HG03565 (cell line): ENCODE measurements at regions not wholly inside any gene's neighbourhood (a gene's known extent, or its start where the extent isn't known, plus 50 kb on each side); places are given as distances from the start of the nearest gene placed in this dataset.
"Not testable (repeated sequence)": the region's sequence is repeated elsewhere in the genome, so short reads cannot be mapped to it uniquely, and the experiment has no call there.

ENCODE experiments used
- ATAC-seq: cut with Tn5 transposase; IDR thresholded peaks from one replicate; pipeline ENCODE4 v1.9.1; 2021; ENCODE audit warnings: mild to moderate bottlenecking, moderate library complexity; ENCODE audit not compliant: unreplicated experiment

- no peak for ATAC-seq
Observed at GRCh38 chr20:40101560-40101959, 587.5 kb downstream of the MAFB start.

GRCh38 chr20:40100261-40100660 is 588.8 kb downstream of the MAFB start:
- ATAC-seq: no peak

DNA sequence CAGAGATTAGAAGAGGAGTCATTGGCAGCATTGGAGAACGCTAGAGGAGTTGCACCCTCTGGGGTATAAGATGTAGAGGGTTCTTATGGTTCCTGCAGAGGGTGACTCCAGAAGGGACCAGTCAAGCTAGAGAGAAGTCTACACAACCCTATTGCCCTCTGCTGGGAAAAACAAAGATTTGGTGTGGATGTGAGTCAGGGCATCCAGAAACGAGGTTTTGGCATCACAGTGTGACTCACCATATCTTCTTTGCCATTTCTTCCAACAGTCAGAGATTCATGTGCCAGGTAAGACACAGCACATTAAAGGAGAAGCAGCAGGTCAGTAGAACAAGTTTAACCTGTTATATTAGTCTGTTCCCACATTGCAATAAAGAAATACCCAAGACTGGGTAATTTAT is 598.8 kb downstream of the MAFB start:
- ATAC-seq: no peak

DNA sequence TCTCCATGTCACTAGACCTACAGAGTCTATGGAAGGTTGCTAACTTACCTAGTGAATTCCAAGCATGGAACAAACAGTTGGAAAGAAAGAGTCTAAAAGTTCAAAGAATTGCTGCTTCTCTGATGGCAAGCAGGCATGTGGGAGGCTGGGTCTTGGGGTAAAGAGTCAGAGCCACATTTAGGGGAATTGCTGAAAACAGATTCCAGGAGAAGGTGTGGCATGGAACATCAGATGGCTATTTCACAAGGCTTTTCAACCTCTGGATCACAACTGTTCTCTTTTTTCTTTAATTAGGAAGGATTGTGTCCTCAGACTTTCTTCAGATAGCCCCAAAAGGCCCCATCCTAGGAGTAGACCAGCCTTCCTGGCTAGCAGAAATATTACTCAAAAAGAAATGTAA is 601.5 kb downstream of the MAFB start:
- no peak for ATAC-seq

DNA sequence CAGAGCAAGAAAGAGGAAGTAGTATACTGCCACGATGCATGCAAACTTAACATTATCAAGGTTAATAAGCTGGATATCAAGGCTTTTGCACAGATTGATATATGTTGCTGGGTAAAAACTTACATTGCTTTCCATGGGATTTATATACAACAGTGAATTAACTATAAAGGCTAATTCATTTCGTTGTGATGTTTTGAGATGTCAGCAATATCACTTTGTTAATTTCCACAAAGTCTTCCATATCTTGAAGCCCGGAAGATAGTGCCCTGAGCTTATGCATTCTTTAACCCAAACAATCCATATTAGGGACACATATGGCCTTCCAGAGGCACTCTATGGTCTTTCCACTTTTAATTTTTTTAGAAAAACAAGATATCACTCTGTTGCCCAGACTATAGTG is 603.5 kb downstream of the MAFB start:
- ATAC-seq: no peak

- ATAC-seq: no peak
Observed at GRCh38 chr20:40082436-40082835, 606.6 kb downstream of the MAFB start.

DNA sequence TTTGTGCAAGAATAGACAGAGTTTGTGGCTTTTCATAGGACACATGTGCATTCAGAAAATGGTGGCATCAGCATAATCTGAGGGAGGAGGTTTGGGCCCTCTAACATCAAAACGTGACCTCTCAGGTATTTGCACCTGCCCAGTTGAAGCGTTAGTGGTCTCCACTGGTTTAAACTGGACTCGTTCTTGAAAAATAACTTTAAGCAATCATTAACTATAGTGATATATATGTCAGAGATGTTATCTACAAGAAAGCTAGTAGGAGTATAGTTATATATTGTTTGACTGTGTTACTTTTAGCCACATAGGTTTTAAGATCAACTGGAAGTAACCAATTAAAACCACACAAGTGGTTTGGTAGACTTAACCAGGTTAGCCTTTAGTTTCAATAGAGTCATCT is 607.4 kb downstream of the MAFB start:
- no peak for ATAC-seq

- no peak for ATAC-seq
Observed at GRCh38 chr20:40080041-40080652, 608.9 kb downstream of the MAFB start.

GRCh38 chr20:40073535-40074111 is 615.4 kb downstream of the MAFB start:
- no peak for ATAC-seq

- ATAC-seq: no peak
Observed at GRCh38 chr20:40072907-40073306, 616.1 kb downstream of the MAFB start.

GRCh38 chr20:40056171-40056570 is 632.9 kb downstream of the MAFB start:
- ATAC-seq: no peak

GRCh38 chr20:40055711-40056110 is 633.3 kb downstream of the MAFB start:
- no peak for ATAC-seq

DNA sequence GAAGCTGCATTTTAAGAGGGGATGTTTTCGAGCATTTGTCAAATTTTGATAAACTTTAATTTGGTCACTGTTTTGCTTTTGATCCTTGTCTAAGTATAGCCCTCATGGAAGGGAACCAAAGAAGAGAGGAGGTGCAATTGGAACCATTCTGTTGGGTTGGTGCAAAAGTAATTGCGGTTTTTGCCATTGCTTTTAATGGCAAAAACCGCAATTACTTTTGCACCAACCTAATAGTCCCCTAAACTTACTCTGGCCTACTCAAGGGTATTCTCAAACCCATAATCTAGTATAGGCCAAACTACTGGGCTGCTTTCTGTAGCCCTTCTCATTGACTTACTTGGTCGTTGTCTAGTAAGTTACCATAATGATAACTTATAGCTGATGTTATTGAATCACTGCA is 634.7 kb downstream of the MAFB start:
- no peak for ATAC-seq

- no peak for ATAC-seq
Observed at GRCh38 chr20:40050596-40050995, 638.4 kb downstream of the MAFB start.

GRCh38 chr20:40049854-40050253 is 639.2 kb downstream of the MAFB start:
- ATAC-seq: no peak

DNA sequence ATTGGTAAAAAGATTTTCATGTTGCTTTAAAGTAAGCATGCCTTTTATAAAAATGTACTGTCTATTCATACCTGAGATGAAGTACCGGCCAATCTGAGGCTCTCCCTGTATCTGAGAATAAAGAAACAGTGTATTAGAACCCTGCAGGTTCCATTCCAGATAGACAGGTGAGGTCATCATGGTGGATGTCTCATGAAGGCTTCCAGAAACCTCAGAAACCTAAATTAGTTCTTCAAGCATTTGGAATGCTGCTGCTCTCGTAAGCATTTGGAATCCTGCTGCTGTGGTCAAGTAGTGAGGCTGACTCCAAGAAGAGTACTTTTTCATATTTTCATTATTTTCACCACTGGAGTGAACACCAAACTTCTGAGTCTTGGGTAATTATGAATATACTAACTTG is 642.3 kb downstream of the MAFB start:
- no peak for ATAC-seq

GRCh38 chr20:40037511-40037910 is 651.5 kb downstream of the MAFB start:
- no peak for ATAC-seq

GRCh38 chr20:40029589-40029988 is 659.4 kb downstream of the MAFB start:
- ATAC-seq: no peak

- no peak for ATAC-seq
Observed at GRCh38 chr20:40019510-40019909, 669.5 kb downstream of the MAFB start.

GRCh38 chr20:40017765-40018164 is 671.3 kb downstream of the MAFB start:
- ATAC-seq: no peak

DNA sequence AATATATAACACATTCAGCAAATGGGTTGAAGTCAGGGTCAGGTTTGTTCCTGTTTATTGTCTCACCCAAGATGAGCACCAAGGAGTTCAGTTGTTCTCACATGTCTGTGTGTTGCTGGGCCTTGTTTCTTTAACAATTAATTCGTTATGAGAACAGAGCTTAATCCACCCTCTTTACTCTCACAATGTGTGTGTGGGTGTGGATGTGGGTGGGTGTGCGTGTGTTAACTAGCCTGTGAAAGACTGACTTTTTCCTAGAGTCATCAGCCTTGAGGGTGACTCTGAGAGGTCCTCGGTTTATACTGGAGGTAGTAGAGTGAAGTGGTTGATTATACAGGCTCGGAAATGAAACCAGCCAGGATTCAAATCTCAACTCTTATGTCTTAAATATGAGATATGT is 672.1 kb downstream of the MAFB start:
- ATAC-seq: no peak

- ATAC-seq: no peak
Observed at GRCh38 chr20:40016392-40016791, 672.6 kb downstream of the MAFB start.

- ATAC-seq: not testable (repeated sequence)
Observed at GRCh38 chr20:40012026-40012425, 677.0 kb downstream of the MAFB start.
